Activated CD4-positive, alpha-beta T cell treated with anti-CD3 and anti-CD28 coated beads for 36 hours (primary cell): ENCODE measurements at regions not wholly inside any gene's neighbourhood (a gene's known extent, or its start where the extent isn't known, plus 50 kb on each side); places are given as distances from the start of the nearest gene placed in this dataset.

Source experiments
- ATAC-seq: fragments of 200-7000 bp; cut with Tn5 transposase; one replicate; pipeline ENCODE4 v1.10.0; 2021; ENCODE audit warnings: mild to moderate bottlenecking, moderate library complexity
- CTCF ChIA-PET: fragments of 350-600 bp; sonication (Branson Sonifier 250); formaldehyde crosslinking; loops from one replicate; lab custom pipeline; 2021; ENCODE audit warnings: antibody characterized with exemption; lab: Charles Lee
- POLR2A ChIA-PET: fragments of 350-600 bp; sonication (Branson Sonifier 250); formaldehyde crosslinking; loops from one replicate; lab custom pipeline; 2021; ENCODE audit warnings: antibody characterized with exemption, inconsistent platforms; lab: Charles Lee
- DNase-seq: peaks from one replicate; pipeline ENCODE4 v3.0.0-alpha.2; 2020
- H3K27ac Mint-ChIP-seq: one replicate; pipeline ENCODE4 v1.8.0; 2021; ENCODE audit warnings: mixed read lengths
- H3K27me3 Mint-ChIP-seq: one replicate; pipeline ENCODE4 v1.8.0; 2021; ENCODE audit warnings: mixed read lengths
- H3K36me3 Mint-ChIP-seq: one replicate; pipeline ENCODE4 v1.8.0; 2021; ENCODE audit warnings: low read depth, mixed read lengths
- H3K4me1 Mint-ChIP-seq: one replicate; pipeline ENCODE4 v1.8.0; 2021; ENCODE audit warnings: mixed read lengths
- H3K4me3 Mint-ChIP-seq: one replicate; pipeline ENCODE4 v1.8.0; 2021; ENCODE audit warnings: mild to moderate bottlenecking, moderate library complexity, mixed read lengths
- H3K9me3 Mint-ChIP-seq: one replicate; pipeline ENCODE4 v1.8.0; 2021; ENCODE audit warnings: low read depth, mixed read lengths
- intact Hi-C, 2 experiments: fragments of 100-400 bp; cut with DNase I in 1 of 2; cut with micrococcal nuclease in 1 of 2; formaldehyde crosslinking; loops; one replicate each; pipeline versions ENCODE4 v1.14.2 to v1.15.1; 2022 to 2024; cut with DNase I, micrococcal nuclease

- CTCF ChIA-PET = no interaction called here
- DNase-seq (no peak), ATAC-seq (no peak)
- POLR2A ChIA-PET = no interaction called here
- Mint-ChIP-seq H3K36me3 (no peaks in the 10 kb centered on the region), H3K4me3 (no peak overlapping the region), H3K9me3 (no peaks in the 10 kb centered on the region), H3K4me1 (peaks cover 2% of the 10 kb centered on the region), H3K27me3 (no peaks in the 10 kb centered on the region), H3K27ac (no peak overlapping the region)
- intact Hi-C loops = no loop called here
Measured at GRCh38 chr12:111219440-111219839, 149.5 kb downstream of the PHETA1 start.

GRCh38 chr12:111218499-111218898 lies 150.4 kb downstream of the PHETA1 start:
- CTCF ChIA-PET = no interaction called here
- Mint-ChIP-seq H3K27me3 (no peaks in the 10 kb centered on the region), H3K27ac (no peak overlapping the region), H3K9me3 (no peaks in the 10 kb centered on the region), H3K4me1 (no peaks in the 10 kb centered on the region), H3K4me3 (no peak overlapping the region), H3K36me3 (no peaks in the 10 kb centered on the region)
- ATAC-seq (no peak), DNase-seq (no peak)
- POLR2A ChIA-PET = no interaction called here
- intact Hi-C loops = no loop called here

GRCh38 chr12:111216387-111217159 lies 152.3 kb downstream of the PHETA1 start:
- Mint-ChIP-seq H3K27me3 (peaks cover 2% of the 10 kb centered on the region), H3K4me1 (no peaks in the 10 kb centered on the region), H3K36me3 (no peaks in the 10 kb centered on the region), H3K9me3 (no peaks in the 10 kb centered on the region), H3K27ac (no peak overlapping the region), H3K4me3 (no peak overlapping the region)
- CTCF ChIA-PET = no interaction called here
- intact Hi-C loops = no loop called here
- no peak for DNase-seq
- POLR2A ChIA-PET = no interaction called here
- no peak for ATAC-seq

- Mint-ChIP-seq H3K4me3 (no peak overlapping the region), H3K9me3 (no peaks in the 10 kb centered on the region), H3K4me1 (no peaks in the 10 kb centered on the region), H3K27ac (no peak overlapping the region), H3K27me3 (peaks cover 2% of the 10 kb centered on the region), H3K36me3 (no peaks in the 10 kb centered on the region)
- DNase-seq (no peak), ATAC-seq (no peak)
- intact Hi-C loops = no loop called here
- CTCF ChIA-PET = no interaction called here
- POLR2A ChIA-PET = interaction anchor here (0.6 kb wide), 1 partner anchor 343 kb away, joined by 3 read pairs; no protein-coding TSS in a partner anchor
Measured at GRCh38 chr12:111215881-111216280, 153.0 kb downstream of the PHETA1 start.

- H3K9me3 Mint-ChIP-seq = no peaks in the 10 kb centered on the region
- ChIA-PET POLR2A (no interaction called here), CTCF (interaction anchor here (0.7 to 1.0 kb wide), 2 partner anchors 36 to 111 kb away, joined by 3 read pairs; no protein-coding TSS in a partner anchor)
- no peaks in the 10 kb centered on the region for H3K36me3 Mint-ChIP-seq
- peaks cover 2% of the 10 kb centered on the region for H3K27me3 Mint-ChIP-seq
- intact Hi-C loops = no loop called here
- DNase-seq (no peak), ATAC-seq (no peak)
- H3K4me3 Mint-ChIP-seq = no peak overlapping the region
- no peaks in the 10 kb centered on the region for H3K4me1 Mint-ChIP-seq
- H3K27ac Mint-ChIP-seq = no peak overlapping the region
Measured at GRCh38 chr12:111214401-111214800, 154.5 kb downstream of the PHETA1 start.

- no peak overlapping the region for H3K4me3 Mint-ChIP-seq
- H3K36me3 Mint-ChIP-seq = no peaks in the 10 kb centered on the region
- ATAC-seq (no peak), DNase-seq (no peak)
- CTCF ChIA-PET = interaction anchor here (0.6 to 1.0 kb wide), 6 partner anchors 43 to 721 kb away, joined by 3 to 4 read pairs (median 3); no protein-coding TSS in a partner anchor
- no peaks in the 10 kb centered on the region for H3K9me3 Mint-ChIP-seq
- POLR2A ChIA-PET = no interaction called here
- no peak overlapping the region for H3K27ac Mint-ChIP-seq
- intact Hi-C loops = no loop called here
- H3K27me3 Mint-ChIP-seq = peaks cover 4% of the 10 kb centered on the region
- no peaks in the 10 kb centered on the region for H3K4me1 Mint-ChIP-seq
Measured at GRCh38 chr12:111213561-111213960, 155.3 kb downstream of the PHETA1 start.

- Mint-ChIP-seq H3K27ac (no peak overlapping the region), H3K9me3 (no peaks in the 10 kb centered on the region), H3K36me3 (no peaks in the 10 kb centered on the region), H3K4me1 (no peaks in the 10 kb centered on the region), H3K27me3 (peaks cover 6% of the 10 kb centered on the region), H3K4me3 (no peak overlapping the region)
- DNase-seq = no peak
- intact Hi-C loops = no loop called here
- POLR2A ChIA-PET = no interaction called here
- no peak for ATAC-seq
- CTCF ChIA-PET = interaction anchor here (0.7 to 1.0 kb wide), 4 partner anchors 44 to 581 kb away, joined by 3 to 4 read pairs (median 3); no protein-coding TSS in a partner anchor
Measured at GRCh38 chr12:111212814-111213456, 156.0 kb downstream of the PHETA1 start.

- Mint-ChIP-seq H3K4me1 (no peaks in the 10 kb centered on the region), H3K4me3 (no peak overlapping the region), H3K27me3 (peaks cover 6% of the 10 kb centered on the region), H3K36me3 (no peaks in the 10 kb centered on the region), H3K27ac (no peak overlapping the region), H3K9me3 (no peaks in the 10 kb centered on the region)
- ChIA-PET POLR2A (no interaction called here), CTCF (interaction anchor here (1.1 kb wide), 1 partner anchor 200 kb away, joined by 3 read pairs; no protein-coding TSS in a partner anchor)
- DNase-seq = peak; percentile 24
- ATAC-seq = no peak
- intact Hi-C loops = no loop called here
Measured at GRCh38 chr12:111211910-111212757, 156.8 kb downstream of the PHETA1 start.

GRCh38 chr12:111209811-111210210 lies 159.1 kb downstream of the PHETA1 start:
- ATAC-seq (no peak), DNase-seq (no peak)
- H3K4me3 Mint-ChIP-seq = no peak overlapping the region
- ChIA-PET POLR2A (no interaction called here), CTCF (no interaction called here)
- no peaks in the 10 kb centered on the region for H3K9me3 Mint-ChIP-seq
- intact Hi-C loops = no loop called here
- H3K27me3 Mint-ChIP-seq = peaks cover 6% of the 10 kb centered on the region
- H3K4me1 Mint-ChIP-seq = no peaks in the 10 kb centered on the region
- H3K36me3 Mint-ChIP-seq = no peaks in the 10 kb centered on the region
- H3K27ac Mint-ChIP-seq = no peak overlapping the region

GRCh38 chr12:111207761-111208160 lies 161.1 kb downstream of the PHETA1 start:
- Mint-ChIP-seq H3K27ac (no peak overlapping the region), H3K9me3 (no peaks in the 10 kb centered on the region), H3K4me3 (no peak overlapping the region), H3K4me1 (no peaks in the 10 kb centered on the region), H3K36me3 (no peaks in the 10 kb centered on the region), H3K27me3 (peaks cover 6% of the 10 kb centered on the region)
- intact Hi-C loops = no loop called here
- CTCF ChIA-PET = no interaction called here
- no peak for DNase-seq
- POLR2A ChIA-PET = no interaction called here
- no peak for ATAC-seq

GRCh38 chr12:111204788-111205241 lies 164.1 kb downstream of the PHETA1 start:
- no peaks in the 10 kb centered on the region for H3K36me3 Mint-ChIP-seq
- H3K4me1 Mint-ChIP-seq = no peaks in the 10 kb centered on the region
- H3K27me3 Mint-ChIP-seq = peaks cover 13% of the 10 kb centered on the region
- ChIA-PET CTCF (no interaction called here), POLR2A (no interaction called here)
- ATAC-seq = no peak
- DNase-seq = no peak
- no peak overlapping the region for H3K27ac Mint-ChIP-seq
- H3K9me3 Mint-ChIP-seq = no peaks in the 10 kb centered on the region
- intact Hi-C loops = no loop called here
- H3K4me3 Mint-ChIP-seq = no peak overlapping the region
